OCI-M2 (cell line): ENCODE measurements at regions not wholly inside any gene's neighbourhood (a gene's known extent, or its start where the extent isn't known, plus 50 kb on each side); places are given as distances from the start of the nearest gene placed in this dataset.
"Not testable (repeated sequence)": the region's sequence is repeated elsewhere in the genome, so short reads cannot be mapped to it uniquely, and the experiment has no call there.

Source experiments
- DNase-seq: peaks from one replicate; lab custom pipeline; 2025; ENCODE audit not compliant: unreplicated experiment; lab: John Stamatoyannopoulos, UW

DNA sequence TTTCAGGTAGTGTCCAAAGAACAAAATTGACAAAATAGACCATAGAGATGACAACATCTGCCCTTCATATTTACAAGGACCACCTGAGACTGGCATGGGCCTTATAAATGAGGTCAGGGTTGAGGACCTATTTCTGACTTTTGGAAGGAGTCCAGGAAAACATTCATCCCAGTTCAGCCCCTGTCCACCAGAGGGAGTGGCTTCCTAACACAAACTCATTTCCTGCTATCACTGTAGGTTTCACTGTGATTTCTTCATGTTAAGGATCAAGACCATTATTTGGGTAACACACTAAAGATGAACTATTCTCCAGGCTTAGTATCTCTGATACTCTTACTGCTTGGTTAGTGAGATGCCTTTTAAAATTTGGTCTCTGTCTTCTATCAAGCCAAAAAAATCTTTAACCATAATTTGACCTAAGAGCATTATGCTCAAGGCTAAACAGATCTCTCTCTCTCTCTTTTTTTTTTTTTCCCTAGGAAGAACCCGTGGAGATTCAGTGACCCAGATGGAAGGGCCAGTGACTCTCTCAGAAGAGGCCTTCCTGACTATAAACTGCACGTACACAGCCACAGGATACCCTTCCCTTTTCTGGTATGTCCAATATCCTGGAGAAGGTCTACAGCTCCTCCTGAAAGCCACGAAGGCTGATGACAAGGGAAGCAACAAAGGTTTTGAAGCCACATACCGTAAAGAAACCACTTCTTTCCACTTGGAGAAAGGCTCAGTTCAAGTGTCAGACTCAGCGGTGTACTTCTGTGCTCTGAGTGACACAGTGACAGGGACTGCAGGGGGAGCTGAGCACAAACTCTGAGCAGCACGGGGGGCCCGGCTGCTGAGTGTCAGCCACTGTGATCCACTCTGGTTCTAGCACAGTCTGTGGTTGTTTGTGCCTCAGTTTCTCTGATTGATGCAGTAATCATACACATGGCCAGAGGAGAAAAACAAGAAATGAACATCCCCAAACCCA is 267.6 kb upstream of the OR4E1 start:
- DNase-seq, result no peak

DNA sequence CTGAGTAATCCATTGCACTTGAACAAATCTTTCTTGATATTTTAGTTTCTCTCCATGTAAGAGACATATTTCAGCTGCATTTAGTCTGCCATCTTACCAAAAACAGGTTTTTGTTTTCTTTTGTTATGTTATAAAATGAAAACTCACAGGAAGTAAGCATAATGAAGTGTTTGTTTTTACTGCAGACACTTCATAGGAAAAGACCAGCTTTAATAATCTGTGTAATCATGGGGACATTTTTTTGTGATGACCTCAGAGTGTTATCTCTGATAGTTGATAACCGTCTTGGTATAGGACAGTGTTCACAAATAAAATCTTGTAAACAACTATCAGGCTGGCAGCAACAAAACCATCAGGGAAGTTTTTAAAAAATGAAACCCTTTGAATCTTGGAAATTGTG is 266.2 kb upstream of the OR4E1 start:
- no peak for DNase-seq

DNA sequence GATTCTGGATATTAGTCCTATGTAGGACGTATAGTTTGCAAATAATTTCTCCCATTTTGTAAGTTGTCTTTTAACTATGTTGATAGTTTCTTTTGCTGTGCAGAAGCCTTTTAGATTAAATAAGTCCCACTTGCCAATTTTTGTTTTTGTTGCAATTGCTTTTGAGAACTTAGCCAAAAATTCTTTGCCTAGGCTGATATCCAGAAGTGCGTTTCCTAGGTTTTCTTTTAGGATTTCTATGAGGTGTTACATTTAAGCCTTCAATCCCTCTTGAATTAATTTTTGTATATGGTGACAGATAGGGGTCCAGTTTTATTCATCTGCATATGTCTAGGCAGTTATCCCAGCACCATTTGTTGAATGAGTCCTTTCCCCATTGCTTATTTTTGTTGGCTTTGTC is 264.4 kb upstream of the OR4E1 start:
- DNase-seq, result no peak

DNA sequence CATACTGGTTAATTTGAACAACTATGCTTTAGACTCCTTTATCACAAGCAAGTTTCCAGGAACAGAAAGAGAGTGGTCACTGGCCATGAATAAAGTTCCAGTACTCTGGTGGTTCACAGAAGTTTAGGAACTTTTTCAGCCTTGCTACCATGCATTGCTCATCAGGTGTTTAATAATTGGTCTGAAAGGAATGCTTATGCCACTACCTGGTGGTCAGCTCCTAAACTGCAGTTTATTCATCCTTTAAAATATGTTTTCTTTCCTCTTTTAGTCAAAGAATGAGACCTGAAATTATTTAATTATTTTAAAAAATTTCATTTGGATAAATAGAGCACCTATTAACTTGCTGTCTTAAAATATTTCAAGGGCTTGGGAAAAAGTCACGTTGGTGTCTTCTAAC is 260.1 kb upstream of the OR4E1 start:
- no peak for DNase-seq

DNA sequence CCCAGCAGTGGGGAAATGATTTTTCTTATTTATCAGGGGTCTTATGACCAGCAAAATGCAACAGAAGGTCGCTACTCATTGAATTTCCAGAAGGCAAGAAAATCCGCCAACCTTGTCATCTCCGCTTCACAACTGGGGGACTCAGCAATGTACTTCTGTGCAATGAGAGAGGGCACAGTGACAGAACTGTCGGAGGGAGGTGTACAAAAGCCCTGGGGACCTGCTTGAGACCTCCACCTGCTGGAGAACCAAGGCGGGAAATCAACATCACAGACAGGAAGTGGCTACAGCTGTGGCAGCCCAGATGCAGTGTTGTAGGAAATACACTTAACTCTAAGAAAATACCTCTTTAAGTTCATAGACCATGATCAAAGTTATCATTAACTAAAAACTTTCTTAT is 250.9 kb upstream of the OR4E1 start:
- no peak for DNase-seq

DNA sequence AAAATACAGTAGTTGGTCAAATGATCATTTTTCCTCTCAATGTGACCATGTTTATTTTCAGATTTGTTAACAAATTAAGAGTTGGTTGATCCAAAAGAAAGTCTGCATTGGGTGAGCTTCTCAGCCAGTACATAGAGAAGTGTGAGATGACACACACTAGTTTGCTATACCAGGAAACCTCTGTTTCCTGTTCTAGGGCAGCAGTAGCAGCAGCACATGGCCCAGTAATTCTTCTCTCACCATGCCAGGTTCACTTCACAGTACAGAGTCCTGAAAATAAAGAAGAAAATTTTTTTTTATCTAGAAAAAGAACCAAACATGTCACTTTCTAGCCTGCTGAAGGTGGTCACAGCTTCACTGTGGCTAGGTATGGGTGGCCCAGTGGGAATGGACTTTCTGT is 250.2 kb upstream of the OR4E1 start:
- DNase-seq, result no peak

DNA sequence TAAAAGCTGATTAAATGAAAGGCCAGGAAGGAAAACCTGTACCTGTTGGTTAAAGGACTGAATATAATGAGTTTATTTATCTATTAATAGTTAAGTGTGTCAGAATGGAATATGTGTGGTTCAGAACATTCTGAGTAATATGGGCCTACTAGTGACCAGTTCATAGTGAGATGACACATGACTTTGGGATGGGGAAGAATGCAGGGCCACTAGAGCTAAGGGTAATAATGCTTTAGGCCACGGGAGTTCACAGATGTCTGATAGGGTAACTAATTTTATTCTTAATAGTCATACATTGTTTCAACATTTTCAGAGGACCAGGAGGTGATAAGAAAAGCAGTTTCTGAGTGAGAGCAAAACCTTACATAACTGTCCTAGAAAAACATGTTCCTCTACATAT is 247.8 kb upstream of the OR4E1 start:
- no peak for DNase-seq

DNA sequence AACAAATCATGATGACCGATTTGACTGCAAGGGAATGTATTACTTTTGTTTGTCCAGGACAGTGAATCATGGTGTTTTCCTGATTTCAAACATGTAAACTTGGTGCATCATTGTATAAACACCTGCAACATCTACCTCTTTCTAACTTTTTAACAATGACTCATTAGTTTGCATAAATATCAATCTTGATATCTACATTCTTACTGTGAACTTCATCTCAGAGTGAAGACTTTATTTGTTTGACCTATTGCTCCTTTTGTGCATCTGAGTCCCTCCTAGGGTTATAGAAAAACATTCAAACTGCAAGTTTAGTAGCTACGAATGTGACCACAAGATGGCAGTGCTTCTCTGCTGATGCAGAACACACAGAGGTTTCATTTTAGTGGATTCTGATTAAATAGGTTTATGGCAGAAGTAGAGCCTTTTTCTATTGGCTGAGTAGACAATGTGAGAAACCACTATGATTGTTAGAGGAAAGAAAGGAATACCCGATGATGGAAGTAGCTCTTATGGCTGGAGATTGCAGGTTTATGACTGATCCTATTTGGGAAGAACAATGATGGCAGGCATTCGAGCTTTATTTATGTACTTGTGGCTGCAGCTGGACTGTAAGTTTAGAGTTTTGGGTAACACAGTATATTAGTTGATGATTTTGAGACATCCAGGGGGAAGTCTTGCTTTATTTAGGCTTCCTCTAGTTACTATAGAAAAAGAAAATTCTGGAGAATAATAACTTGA is 244.2 kb upstream of the OR4E1 start:
- DNase-seq, result no peak

DNA sequence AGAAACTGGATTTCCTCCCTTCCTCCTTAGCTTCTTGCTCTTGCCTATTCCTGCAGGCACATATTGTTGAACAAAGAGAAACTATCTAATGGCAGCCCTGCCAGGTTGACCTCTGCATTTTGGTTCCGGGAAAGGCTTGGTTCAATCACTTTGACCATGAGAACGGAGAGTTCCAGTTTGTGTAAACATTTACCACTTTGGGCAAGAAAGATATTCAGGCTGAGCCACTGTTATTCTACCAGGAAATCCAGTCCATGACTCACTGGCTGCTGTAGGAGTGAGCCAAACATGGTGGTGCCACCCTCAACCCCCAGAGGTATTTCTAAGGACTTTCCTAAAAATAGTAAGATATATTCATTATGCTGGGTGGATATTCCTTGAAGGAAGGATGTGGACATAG is 242.2 kb upstream of the OR4E1 start:
- DNase-seq, result no peak

DNA sequence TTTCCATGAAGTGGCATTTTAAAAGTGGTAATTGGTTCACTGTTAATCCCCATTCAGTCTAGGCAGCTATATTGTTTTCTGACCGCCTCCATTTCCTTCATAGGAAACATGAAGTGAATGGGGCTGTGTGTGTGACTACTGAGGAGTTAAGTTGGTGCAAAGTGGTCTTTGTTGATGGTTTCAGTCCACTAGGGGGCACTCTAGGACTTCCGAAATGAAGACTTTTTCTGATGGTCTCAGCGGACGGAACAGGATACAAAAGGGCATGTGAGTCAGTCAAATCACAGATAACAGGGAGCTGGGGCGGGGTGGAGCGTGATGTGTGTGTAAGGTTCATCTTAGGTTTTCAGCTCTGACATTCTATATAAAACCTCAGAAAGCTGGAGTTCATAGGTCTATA is 240.1 kb upstream of the OR4E1 start:
- DNase-seq, result no peak

DNA sequence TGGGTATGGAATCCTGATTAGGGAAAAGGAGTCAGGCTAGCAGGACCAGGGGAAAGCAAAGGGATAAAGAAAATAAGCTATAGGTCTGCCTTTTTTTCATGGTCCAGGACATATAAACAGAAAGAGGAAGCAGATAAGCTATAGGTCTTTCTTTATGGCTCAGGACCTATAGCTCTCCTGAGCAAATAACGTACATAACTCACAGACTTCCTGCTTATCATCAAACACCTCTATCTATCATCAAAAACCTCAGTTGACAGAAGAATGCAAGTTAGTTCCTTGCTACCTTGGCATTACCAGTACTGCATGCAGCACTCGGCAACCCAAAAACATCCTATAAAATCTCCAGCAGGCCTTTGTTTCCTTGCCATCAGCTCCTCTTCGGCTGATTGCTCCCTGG is 238.7 kb upstream of the OR4E1 start:
- no peak for DNase-seq

DNA sequence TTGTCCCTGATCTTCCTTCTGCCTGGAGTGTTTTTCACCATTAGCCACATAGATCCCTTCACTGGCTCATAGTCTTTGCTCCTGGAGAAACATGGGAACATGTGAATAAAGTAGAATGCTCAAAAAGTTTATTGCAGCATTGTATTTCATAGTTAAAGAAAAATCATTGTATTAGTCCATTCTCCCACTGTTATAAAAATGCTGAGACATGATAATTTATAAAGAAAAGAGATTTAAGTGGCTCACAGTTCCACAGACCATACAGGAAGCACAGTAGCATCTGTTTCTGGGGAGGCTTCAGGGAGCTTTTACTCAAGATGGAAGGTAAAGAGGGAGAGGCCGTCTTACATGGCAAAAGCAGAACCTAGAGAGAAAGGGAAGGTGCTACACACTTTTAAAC is 238.3 kb upstream of the OR4E1 start:
- DNase-seq, result no peak

DNA sequence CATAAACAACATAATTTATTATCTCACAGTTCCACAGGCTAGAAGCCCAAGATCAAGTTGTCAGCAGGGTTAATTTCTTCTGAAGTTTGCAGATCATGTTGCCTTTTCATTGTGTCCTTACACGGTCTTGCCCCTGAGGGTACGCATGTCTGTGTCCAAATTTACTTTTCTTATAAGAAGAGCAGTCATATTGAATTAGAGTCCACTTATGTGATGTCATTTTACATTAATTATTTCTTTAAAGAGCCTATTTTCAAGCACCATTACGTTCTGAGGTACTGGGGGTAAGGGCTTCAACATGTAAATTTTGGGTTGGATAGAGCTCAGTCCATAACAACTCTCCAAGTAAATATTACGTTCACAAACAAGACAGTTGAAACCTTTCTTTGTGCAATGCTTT is 236.6 kb upstream of the OR4E1 start:
- DNase-seq, result no peak

DNA sequence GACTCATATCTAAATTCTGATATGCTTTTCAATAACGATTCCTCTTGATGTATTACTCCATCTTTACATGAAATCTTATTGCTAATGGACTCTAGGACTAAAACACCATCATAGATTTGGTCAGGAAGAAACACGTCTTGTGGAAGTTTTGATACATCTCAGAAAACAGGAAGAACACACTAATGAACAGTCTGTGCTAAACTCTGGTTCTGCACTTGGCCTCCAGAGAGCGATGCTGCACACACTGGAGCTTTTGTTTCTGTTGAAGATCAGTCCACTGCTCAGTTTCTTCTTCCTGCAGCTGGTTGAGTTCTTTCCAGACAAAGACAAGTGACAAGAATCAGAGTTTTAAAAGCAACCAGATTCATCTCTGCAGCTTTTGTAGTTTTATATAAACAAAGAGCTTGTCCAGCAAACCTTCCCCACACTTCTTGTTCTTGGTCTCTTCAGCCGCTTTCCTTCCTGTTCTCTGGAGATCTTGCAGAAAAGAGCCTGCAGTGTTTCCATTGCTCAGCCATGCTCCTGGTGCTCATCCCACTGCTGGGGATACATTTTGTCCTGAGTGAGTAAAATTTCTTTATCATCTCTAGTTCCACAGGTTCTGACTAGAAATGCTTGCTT is 229.1 kb upstream of the OR4E1 start:
- no peak for DNase-seq

DNA sequence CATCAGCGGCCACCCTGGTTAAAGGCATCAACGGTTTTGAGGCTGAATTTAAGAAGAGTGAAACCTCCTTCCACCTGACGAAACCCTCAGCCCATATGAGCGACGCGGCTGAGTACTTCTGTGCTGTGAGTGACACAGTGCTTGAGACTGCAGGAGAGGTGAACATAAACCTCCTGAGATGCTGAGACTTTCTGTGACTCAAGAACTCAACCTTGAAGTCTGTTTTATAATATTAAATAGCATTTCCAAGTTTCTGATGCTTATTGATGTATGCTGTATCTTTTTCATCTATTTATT is 221.2 kb upstream of the OR4E1 start:
- DNase-seq, result not testable (repeated sequence)

DNA sequence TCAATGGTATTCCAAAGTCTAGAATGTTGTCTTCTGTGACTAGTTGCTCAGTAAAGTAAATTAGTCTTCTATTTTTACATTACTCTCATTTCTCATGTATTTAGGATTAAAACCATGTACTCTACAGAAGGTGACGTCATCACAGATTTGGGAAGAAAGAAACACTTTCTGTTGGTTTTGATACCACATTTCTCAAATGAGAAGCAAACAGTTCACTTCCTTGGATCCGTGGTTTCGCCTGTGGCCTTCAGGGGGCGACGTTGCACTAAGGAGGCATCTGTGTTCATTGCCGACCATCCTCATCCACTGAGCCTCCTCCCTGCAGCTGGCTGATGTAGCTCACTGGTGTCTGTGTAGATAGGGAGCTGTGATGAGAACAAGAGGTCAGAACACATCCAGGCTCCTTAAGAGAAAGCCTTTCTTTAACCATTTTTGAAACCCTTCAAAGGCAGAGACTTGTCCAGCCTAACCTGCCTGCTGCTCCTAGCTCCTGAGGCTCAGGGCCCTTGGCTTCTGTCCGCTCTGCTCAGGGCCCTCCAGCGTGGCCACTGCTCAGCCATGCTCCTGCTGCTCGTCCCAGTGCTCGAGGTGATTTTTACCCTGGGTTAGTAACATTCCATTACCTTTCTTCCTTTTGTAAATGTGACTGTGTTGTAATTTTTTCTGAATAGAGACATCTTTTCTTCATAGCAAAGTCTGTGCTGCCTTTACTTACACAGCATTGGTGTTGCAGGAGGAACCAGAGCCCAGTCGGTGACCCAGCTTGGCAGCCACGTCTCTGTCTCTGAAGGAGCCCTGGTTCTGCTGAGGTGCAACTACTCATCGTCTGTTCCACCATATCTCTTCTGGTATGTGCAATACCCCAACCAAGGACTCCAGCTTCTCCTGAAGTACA is 220.6 kb upstream of the OR4E1 start:
- no peak for DNase-seq

DNA sequence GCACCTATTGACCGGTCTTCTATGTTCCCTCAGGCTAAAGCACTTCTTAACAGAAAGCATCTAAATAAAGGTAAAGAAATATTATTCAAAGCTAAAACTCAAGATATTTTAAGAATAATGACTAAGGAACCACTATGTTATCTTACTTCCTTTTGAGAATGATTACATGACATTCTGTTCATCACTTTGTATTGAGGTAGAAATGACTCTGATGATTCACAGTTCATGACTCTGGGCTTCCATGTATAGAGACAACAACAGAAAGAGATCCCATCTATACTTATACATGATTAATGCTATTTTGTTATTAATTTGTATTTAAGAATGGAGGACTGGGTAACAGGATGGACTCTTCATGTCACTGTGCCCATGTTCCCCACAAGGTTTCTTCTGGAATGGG is 218.3 kb upstream of the OR4E1 start:
- DNase-seq, result no peak

DNA sequence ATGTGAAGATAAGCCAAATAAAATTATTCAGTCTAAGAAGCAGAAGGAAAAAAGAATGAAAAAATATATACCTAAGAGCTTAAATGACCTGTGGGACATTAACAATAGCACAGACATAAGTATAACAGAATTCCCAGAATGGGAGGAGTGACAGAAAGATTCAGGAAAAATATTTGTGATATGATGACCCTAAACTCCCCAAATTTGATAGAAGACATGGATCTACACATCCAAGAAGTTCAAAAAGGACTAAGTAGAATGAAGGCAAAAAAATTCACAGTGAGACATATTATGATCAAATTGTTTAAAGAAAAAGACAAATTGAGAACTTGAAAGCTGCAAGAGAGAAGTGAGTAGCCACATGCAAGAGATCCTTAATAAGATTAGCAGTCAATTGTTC is 211.4 kb upstream of the OR4E1 start:
- DNase-seq, result no peak

DNA sequence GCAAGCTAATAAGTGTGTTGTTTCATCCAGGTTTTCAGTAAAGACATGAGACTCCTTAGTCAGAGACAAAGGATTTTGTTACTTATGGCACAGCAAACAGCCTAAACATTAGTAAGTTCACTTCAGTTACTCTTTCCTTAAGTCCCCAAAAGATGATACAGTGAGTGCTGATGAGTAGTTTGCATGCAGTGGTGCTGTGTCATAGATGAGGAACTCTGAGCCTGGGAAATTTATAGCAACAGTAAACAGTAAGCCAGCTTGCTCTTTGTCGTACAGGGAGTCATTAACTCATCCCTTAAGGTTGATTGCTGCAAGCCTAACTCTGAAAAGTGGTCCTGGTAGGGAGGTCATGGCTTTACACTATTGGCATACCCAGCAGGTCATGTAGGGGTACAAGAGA is 208.6 kb upstream of the OR4E1 start:
- no peak for DNase-seq

DNA sequence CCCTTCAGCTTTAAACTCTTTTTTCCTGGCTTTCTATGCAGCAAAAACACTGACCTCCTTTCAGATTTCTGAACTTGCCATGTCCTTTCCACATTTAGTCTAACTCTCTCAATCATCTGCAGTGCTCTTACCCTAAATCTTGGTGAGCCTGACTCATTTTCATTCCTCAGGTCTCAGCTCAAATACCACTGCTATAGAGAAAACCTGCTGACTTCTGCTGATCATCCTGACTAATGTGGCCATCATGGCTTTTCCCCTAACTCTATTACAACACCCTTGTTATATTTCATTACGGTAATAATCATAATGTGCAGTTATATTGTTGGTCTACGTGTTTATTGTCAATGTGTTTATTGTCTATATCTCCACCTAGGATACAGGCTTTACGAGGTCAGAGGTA is 207.3 kb upstream of the OR4E1 start:
- DNase-seq, result no peak

DNA sequence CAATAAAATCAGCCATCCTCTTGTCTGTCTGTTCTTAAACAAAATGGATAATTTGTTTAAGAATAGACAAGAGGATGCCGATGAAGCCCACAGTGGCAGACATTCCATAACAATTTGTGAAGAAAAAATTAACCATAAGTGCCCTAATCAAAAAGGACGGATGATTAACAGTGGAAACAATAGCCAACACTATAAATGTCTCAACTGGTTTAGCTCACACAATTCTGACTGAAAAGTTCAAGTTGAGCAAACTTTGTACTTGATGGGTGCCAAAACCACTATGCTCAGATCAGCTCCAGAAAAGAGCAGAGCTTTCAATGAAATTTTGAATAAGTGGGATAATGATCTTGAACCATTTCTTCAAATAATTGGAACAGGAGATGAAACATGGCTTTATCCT is 202.2 kb upstream of the OR4E1 start:
- DNase-seq, result no peak
